WERI-Rb-1 (cell line): ENCODE measurements at regions not wholly inside any gene's neighbourhood (a gene's known extent, or its start where the extent isn't known, plus 50 kb on each side); places are given as distances from the start of the nearest gene placed in this dataset.
"Not testable (repeated sequence)": the region's sequence is repeated elsewhere in the genome, so short reads cannot be mapped to it uniquely, and the experiment has no call there.

ENCODE experiments used
- DNase-seq: peaks from one replicate; pipeline ENCODE4 v3.0.0-alpha.2; 2020
- H3K27ac ChIP-seq: fragments of 250-450 bp; sonication (Bioruptor Pico); 2 replicates; pipeline ENCODE4 v1.5.1; 2020; ENCODE audit warnings: mild to moderate bottlenecking, moderate library complexity
- H3K27me3 ChIP-seq: fragments of 250-450 bp; sonication (Bioruptor Pico); 2 replicates; pipeline ENCODE4 v1.5.1; 2021; ENCODE audit warnings: mild to moderate bottlenecking, low read depth, moderate library complexity; ENCODE audit not compliant: insufficient read depth, severe bottlenecking
- H3K36me3 ChIP-seq: fragments of 250-450 bp; sonication (Bioruptor Pico); 2 replicates; pipeline ENCODE4 v1.5.1; 2020; ENCODE audit warnings: mild to moderate bottlenecking, moderate library complexity
- H3K4me3 ChIP-seq: 2 replicates; pipeline ENCODE4 v1.5.1; 2011; ENCODE audit warnings: low read depth, mild to moderate bottlenecking, control low read depth, low read length
- H3K9me3 ChIP-seq: fragments of 250-450 bp; sonication (Bioruptor Pico); 2 replicates; pipeline ENCODE4 v1.5.1; 2021; ENCODE audit warnings: mild to moderate bottlenecking, moderate library complexity; ENCODE audit not compliant: severe bottlenecking
- CTCF ChIP-seq: IDR thresholded peaks from 2 replicates; pipeline ENCODE4 v1.5.1; 2011; ENCODE audit warnings: low read depth, mild to moderate bottlenecking, control low read depth, inconsistent platforms, low read length

GRCh38 chr10:62692085-62692484, 112.4 kb upstream of the ADO start:
- Histone ChIP-seq H3K27ac (no peak overlapping the region), H3K9me3 (no peaks in the 10 kb centered on the region)
- DNase-seq = no peak

GRCh38 chr10:62693306-62693705, 111.2 kb upstream of the ADO start:
- H3K9me3 ChIP-seq = no peaks in the 10 kb centered on the region
- DNase-seq = no peak
- H3K27ac ChIP-seq = no peak overlapping the region
- H3K4me3 ChIP-seq = no peak overlapping the region
- peaks cover 50% of the 10 kb centered on the region for H3K27me3 ChIP-seq
- TF ChIP-seq CTCF = no peak
- H3K36me3 ChIP-seq = no peaks in the 10 kb centered on the region

More at GRCh38 chr10:62692085-62692484, 112.4 kb upstream of the ADO start:
- TF ChIP-seq CTCF = no peak
- no peaks in the 10 kb centered on the region for H3K36me3 ChIP-seq
- H3K27me3 ChIP-seq = peaks cover 58% of the 10 kb centered on the region
- no peak overlapping the region for H3K4me3 ChIP-seq

GRCh38 chr10:62694537-62695126, 109.9 kb upstream of the ADO start:
- peaks cover 40% of the 10 kb centered on the region for H3K27me3 ChIP-seq
- DNase-seq = no peak
- no peak overlapping the region for H3K27ac ChIP-seq
- no peaks in the 10 kb centered on the region for H3K36me3 ChIP-seq
- no peak for TF ChIP-seq CTCF
- no peaks in the 10 kb centered on the region for H3K9me3 ChIP-seq
- H3K4me3 ChIP-seq = no peak overlapping the region

- H3K27me3 ChIP-seq = peaks cover 20% of the 10 kb centered on the region
- H3K36me3 ChIP-seq = no peaks in the 10 kb centered on the region
- no peak for DNase-seq
- H3K4me3 ChIP-seq = no peak overlapping the region
- TF ChIP-seq CTCF = no peak
- no peaks in the 10 kb centered on the region for H3K9me3 ChIP-seq
- no peak overlapping the region for H3K27ac ChIP-seq
Measured at GRCh38 chr10:62696798-62697197, 107.7 kb upstream of the ADO start.

GRCh38 chr10:62699148-62699547, 105.4 kb upstream of the ADO start:
- no peak overlapping the region for H3K4me3 ChIP-seq
- peaks cover 13% of the 10 kb centered on the region for H3K27me3 ChIP-seq
- DNase-seq = no peak
- no peak overlapping the region for H3K27ac ChIP-seq
- no peak for TF ChIP-seq CTCF
- H3K36me3 ChIP-seq = no peaks in the 10 kb centered on the region
- H3K9me3 ChIP-seq = no peaks in the 10 kb centered on the region

- not testable (repeated sequence) for DNase-seq, H3K36me3 ChIP-seq, H3K4me3 ChIP-seq, H3K27ac ChIP-seq, H3K9me3 ChIP-seq
- H3K27me3 ChIP-seq = peaks cover 10% of the 10 kb centered on the region
Measured at GRCh38 chr10:62704121-62704520, 100.4 kb upstream of the ADO start.
